HEK293 (cell line): ENCODE measurements at regions not wholly inside any gene's neighbourhood (a gene's known extent, or its start where the extent isn't known, plus 50 kb on each side); places are given as distances from the start of the nearest gene placed in this dataset.

ENCODE experiments used
- CTCF ChIA-PET: fragments of 350-600 bp; formaldehyde crosslinking; extraction: SDS; loops from one replicate; lab custom pipeline; 2021; ENCODE audit warnings: antibody characterized with exemption; lab: Yijun Ruan, JAX
- POLR2A ChIA-PET: fragments of 300-600 bp; formaldehyde crosslinking; extraction: SDS; loops from one replicate; lab custom pipeline; 2020; ENCODE audit warnings: antibody characterized with exemption, inconsistent platforms; lab: Yijun Ruan, JAX
- H3K27ac ChIP-seq: fragments of 200-500 bp; sonication (Bioruptor generic); 2 replicates; pipeline ENCODE4 v1.5.1; 2014; ENCODE audit warnings: low read depth, low read length, control low read depth, inconsistent platforms; ENCODE audit errors: extremely low read depth
- H3K36me3 ChIP-seq, 2 experiments: fragments of 200-500 bp in 1 of 2; sonication (Bioruptor generic) in 1 of 2; 1 replicate in 1 of 2; 2 replicates in 1 of 2; pipeline ENCODE4 v1.5.1; 2014 to 2017; ENCODE audit warnings: inconsistent platforms in 2 of 2, low read length in 2 of 2; ENCODE audit not compliant: control insufficient read depth in 2 of 2, insufficient read depth in 1 of 2
- H3K4me1 ChIP-seq: fragments of 200-500 bp; sonication (Bioruptor generic); 2 replicates; pipeline ENCODE4 v1.5.1; 2014; ENCODE audit warnings: mild to moderate bottlenecking, low read length, inconsistent platforms; ENCODE audit not compliant: control insufficient read depth, insufficient read depth
- H3K4me3 ChIP-seq: 2 replicates; pipeline ENCODE4 v1.5.1; 2011; ENCODE audit warnings: low read depth, mild to moderate bottlenecking, control low read depth, low read length, moderate library complexity
- H3K9me3 ChIP-seq: fragments of 200-500 bp; sonication (Bioruptor generic); 2 replicates; pipeline ENCODE4 v1.5.1; 2014; ENCODE audit warnings: low read depth, low read length, inconsistent platforms; ENCODE audit not compliant: control insufficient read depth, insufficient read depth
- HIC1 ChIP-seq: fragments of 450-650 bp; formaldehyde crosslinking; IDR thresholded peaks from 2 replicates; pipeline ENCODE4 v1.5.1; 2016; ENCODE audit warnings: missing biosample characterization, missing genetic modification characterization
- HOXA7 ChIP-seq: sonication (generic); formaldehyde crosslinking; IDR thresholded peaks from 2 replicates; pipeline ENCODE4 v1.8.1; 2022; ENCODE audit warnings: missing genetic modification reagents, borderline replicate concordance
- INSM2 ChIP-seq: fragments of 450-650 bp; formaldehyde crosslinking; IDR thresholded peaks from 2 replicates; pipeline ENCODE4 v1.5.1; 2016; ENCODE audit warnings: missing biosample characterization, missing genetic modification characterization
- PBX3 ChIP-seq: sonication (generic); formaldehyde crosslinking; IDR thresholded peaks from 2 replicates; pipeline ENCODE4 v1.8.1; 2022; ENCODE audit warnings: mild to moderate bottlenecking, moderate library complexity, missing genetic modification reagents
- PRDM10 ChIP-seq: fragments of 450-650 bp; formaldehyde crosslinking; IDR thresholded peaks from 2 replicates; pipeline ENCODE4 v1.5.1; 2016; ENCODE audit warnings: missing biosample characterization, missing genetic modification characterization
- SCRT1 ChIP-seq: fragments of 450-650 bp; formaldehyde crosslinking; IDR thresholded peaks from 2 replicates; pipeline ENCODE4 v1.5.1; 2016; ENCODE audit warnings: missing biosample characterization, missing genetic modification characterization, borderline replicate concordance
- SP3 ChIP-seq: fragments of 450-650 bp; formaldehyde crosslinking; IDR thresholded peaks from 2 replicates; pipeline ENCODE4 v1.5.1; 2016; ENCODE audit warnings: missing biosample characterization, missing genetic modification characterization
- ZBTB21 ChIP-seq: fragments of 450-650 bp; formaldehyde crosslinking; IDR thresholded peaks from 2 replicates; pipeline ENCODE4 v1.5.1; 2017; ENCODE audit warnings: missing biosample characterization, missing genetic modification characterization
- ZFHX2 ChIP-seq: fragments of 450-650 bp; formaldehyde crosslinking; conservative IDR thresholded peaks from 2 replicates; pipeline ENCODE4 v1.5.1; 2016; ENCODE audit warnings: missing biosample characterization, missing genetic modification characterization
- ZFP41 ChIP-seq: fragments of 450-650 bp; formaldehyde crosslinking; IDR thresholded peaks from 2 replicates; pipeline ENCODE4 v1.5.1; 2016; ENCODE audit warnings: missing biosample characterization, missing genetic modification characterization, borderline replicate concordance
- ZNF211 ChIP-seq: fragments of 450-650 bp; formaldehyde crosslinking; IDR thresholded peaks from 2 replicates; pipeline ENCODE4 v1.5.1; 2016; ENCODE audit warnings: low read depth, missing biosample characterization, missing genetic modification characterization
- ZNF350 ChIP-seq: fragments of 450-650 bp; formaldehyde crosslinking; IDR thresholded peaks from 2 replicates; pipeline ENCODE4 v1.5.0; 2017; ENCODE audit warnings: missing biosample characterization, mild to moderate bottlenecking, missing genetic modification characterization
- ZNF37A ChIP-seq: fragments of 450-650 bp; IDR thresholded peaks from 2 replicates; pipeline ENCODE4 v1.5.1; 2018; ENCODE audit warnings: missing biosample characterization, missing genetic modification characterization
- ZNF416 ChIP-seq: fragments of 450-650 bp; formaldehyde crosslinking; IDR thresholded peaks from 2 replicates; pipeline ENCODE4 v1.5.1; 2016; ENCODE audit warnings: missing biosample characterization, missing genetic modification characterization
- ZNF423 ChIP-seq: fragments of 450-650 bp; formaldehyde crosslinking; IDR thresholded peaks from 2 replicates; pipeline ENCODE4 v1.5.1; 2016; ENCODE audit warnings: missing biosample characterization, missing genetic modification characterization
- ZNF707 ChIP-seq: fragments of 450-650 bp; formaldehyde crosslinking; IDR thresholded peaks from 2 replicates; pipeline ENCODE4 v1.5.1; 2016; ENCODE audit warnings: missing biosample characterization, missing genetic modification characterization
- ZNF785 ChIP-seq: fragments of 450-650 bp; formaldehyde crosslinking; IDR thresholded peaks from 2 replicates; pipeline ENCODE4 v1.5.1; 2016; ENCODE audit warnings: missing biosample characterization, missing genetic modification characterization

- Histone ChIP-seq H3K4me1 (no peaks in the 10 kb centered on the region), H3K9me3 (no peaks in the 10 kb centered on the region), H3K36me3 (no peaks in the 10 kb centered on the region), H3K4me3 (no peak overlapping the region), H3K27ac (no peak overlapping the region)
- ChIA-PET CTCF (no interaction called here), POLR2A (no interaction called here)
- no peak for TF ChIP-seq ZNF707 (tag by site-specific recombination)
- TF ChIP-seq ZFHX2 (tag by site-specific recombination) = no peak
- no peak for TF ChIP-seq SCRT1 (tag by site-specific recombination)
- no peak for TF ChIP-seq INSM2 (tag by site-specific recombination)
- TF ChIP-seq ZNF416 (tag by site-specific recombination) = no peak
- no peak for TF ChIP-seq ZNF37A (tag by site-specific recombination)
- no peak for TF ChIP-seq HIC1
- TF ChIP-seq PBX3 = no peak
- no peak for TF ChIP-seq ZNF785 (tag by site-specific recombination)
- TF ChIP-seq SP3 (tag by site-specific recombination) = no peak
- TF ChIP-seq ZFP41 (tag by site-specific recombination) = no peak
- no peak for TF ChIP-seq ZNF350 (tag by site-specific recombination)
- no peak for TF ChIP-seq ZBTB21 (tag by site-specific recombination)
- no peak for TF ChIP-seq ZNF211
- no peak for TF ChIP-seq ZNF423 (tag by site-specific recombination)
- no peak for TF ChIP-seq PRDM10 (tag by site-specific recombination)
These were observed 190.0 kb upstream of the BTBD3 start for GRCh38 chr20:11727708-11728107.

- no peak for TF ChIP-seq HOXA7
- ChIA-PET POLR2A (no interaction called here), CTCF (interaction anchor here (0.6 to 1.1 kb wide), 2 partner anchors 12 to 173 kb away, joined by 4 to 5 read pairs; no protein-coding TSS in a partner anchor)
- no peaks in the 10 kb centered on the region for H3K9me3 ChIP-seq
- H3K27ac ChIP-seq = no peak overlapping the region
- no peaks in the 10 kb centered on the region for H3K4me1 ChIP-seq
- H3K36me3 ChIP-seq = no peaks in the 10 kb centered on the region
- H3K4me3 ChIP-seq = no peak overlapping the region
These were observed 188.8 kb upstream of the BTBD3 start for GRCh38 chr20:11728937-11729336.
